SU-DHL-6 (cell line): ENCODE measurements at regions not wholly inside any gene's neighbourhood (a gene's known extent, or its start where the extent isn't known, plus 50 kb on each side); places are given as distances from the start of the nearest gene placed in this dataset.

Experiments used
- CTCF ChIP-seq: fragments of 200-600 bp; sonication (generic); IDR thresholded peaks from one replicate; pipeline ENCODE4 v1.5.1; 2017; ENCODE audit warnings: antibody characterized with exemption, mild to moderate bottlenecking, low read length, moderate library complexity; ENCODE audit not compliant: insufficient read depth, poor library complexity, severe bottlenecking
- EZH2phosphoT487 ChIP-seq: fragments of 200-600 bp; sonication (generic), shearing (Covaris generic); conservative IDR thresholded peaks from 2 replicates; pipeline ENCODE4 v1.6.1; 2018; ENCODE audit warnings: mild to moderate bottlenecking, antibody characterized with exemption, low read length, moderate library complexity, mixed read lengths

- TF ChIP-seq CTCF: no peak
- no peak for TF ChIP-seq EZH2phosphoT487
Measured at GRCh38 chr7:53699215-53699837, 663.9 kb downstream of the POM121L12 start.
